ENCODE measurements at regions not wholly inside any gene's neighbourhood (a gene's known extent, or its start where the extent isn't known, plus 50 kb on each side); places are given as distances from the start of the nearest gene placed in this dataset.

DNA sequence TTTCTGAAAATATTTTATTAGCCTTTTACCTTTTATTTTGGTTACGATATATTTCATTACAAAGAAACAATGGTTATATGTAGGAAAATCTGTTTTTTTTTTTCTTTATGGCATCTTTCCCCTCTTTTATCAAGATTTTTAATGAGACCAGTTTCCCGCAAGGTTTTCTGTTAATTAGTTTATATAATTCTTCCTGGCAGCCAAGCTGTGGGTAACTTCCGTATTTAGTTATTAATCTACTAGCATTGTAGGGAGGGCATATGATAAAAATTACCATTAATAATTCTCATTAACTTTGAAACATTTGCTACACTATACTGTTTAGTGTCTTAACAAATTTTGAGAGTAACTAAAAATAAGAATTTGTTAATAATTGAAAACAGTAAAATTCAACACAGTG is 181.1 kb upstream of the GPRIN3 start:
- TF ChIP-seq, protein P1, sequence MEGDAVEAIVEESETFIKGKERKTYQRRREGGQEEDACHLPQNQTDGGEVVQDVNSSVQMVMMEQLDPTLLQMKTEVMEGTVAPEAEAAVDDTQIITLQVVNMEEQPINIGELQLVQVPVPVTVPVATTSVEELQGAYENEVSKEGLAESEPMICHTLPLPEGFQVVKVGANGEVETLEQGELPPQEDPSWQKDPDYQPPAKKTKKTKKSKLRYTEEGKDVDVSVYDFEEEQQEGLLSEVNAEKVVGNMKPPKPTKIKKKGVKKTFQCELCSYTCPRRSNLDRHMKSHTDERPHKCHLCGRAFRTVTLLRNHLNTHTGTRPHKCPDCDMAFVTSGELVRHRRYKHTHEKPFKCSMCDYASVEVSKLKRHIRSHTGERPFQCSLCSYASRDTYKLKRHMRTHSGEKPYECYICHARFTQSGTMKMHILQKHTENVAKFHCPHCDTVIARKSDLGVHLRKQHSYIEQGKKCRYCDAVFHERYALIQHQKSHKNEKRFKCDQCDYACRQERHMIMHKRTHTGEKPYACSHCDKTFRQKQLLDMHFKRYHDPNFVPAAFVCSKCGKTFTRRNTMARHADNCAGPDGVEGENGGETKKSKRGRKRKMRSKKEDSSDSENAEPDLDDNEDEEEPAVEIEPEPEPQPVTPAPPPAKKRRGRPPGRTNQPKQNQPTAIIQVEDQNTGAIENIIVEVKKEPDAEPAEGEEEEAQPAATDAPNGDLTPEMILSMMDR (IDR thresholded peaks at IDR 0.05), result no peak
- no peak for TF ChIP-seq POLR2A (IDR thresholded peaks at IDR 0.05)
